Activated naive CD4-positive, alpha-beta T cell treated with Interleukin-2 at 50 U/mL for 16 hours (primary cell): ENCODE measurements at regions not wholly inside any gene's neighbourhood (a gene's known extent, or its start where the extent isn't known, plus 50 kb on each side); places are given as distances from the start of the nearest gene placed in this dataset.

Source experiments
- DNase-seq: peaks from one replicate; pipeline ENCODE4 v3.0.0-alpha.2; 2020

- DNase-seq = no peak
Observed at GRCh38 chr2:226155093-226155875, 644.3 kb downstream of the IRS1 start.

- DNase-seq = no peak
Observed at GRCh38 chr2:226154610-226155009, 645.0 kb downstream of the IRS1 start.

- DNase-seq = no peak
Observed at GRCh38 chr2:226153553-226153952, 646.1 kb downstream of the IRS1 start.

GRCh38 chr2:226151157-226151556 is 648.5 kb downstream of the IRS1 start:
- no peak for DNase-seq

- DNase-seq = no peak
Observed at GRCh38 chr2:226143091-226143490, 656.5 kb downstream of the IRS1 start.

GRCh38 chr2:226142463-226142862 is 657.2 kb downstream of the IRS1 start:
- no peak for DNase-seq

GRCh38 chr2:226140594-226140993 is 659.0 kb downstream of the IRS1 start:
- DNase-seq = no peak

GRCh38 chr2:226139759-226140158 is 659.9 kb downstream of the IRS1 start:
- no peak for DNase-seq

GRCh38 chr2:226137201-226137811 is 662.3 kb downstream of the IRS1 start:
- no peak for DNase-seq

- DNase-seq = no peak
Observed at GRCh38 chr2:226136739-226137138, 662.9 kb downstream of the IRS1 start.

GRCh38 chr2:226135861-226136548 is 663.6 kb downstream of the IRS1 start:
- no peak for DNase-seq

- DNase-seq = no peak
Observed at GRCh38 chr2:226132323-226133215, 667.1 kb downstream of the IRS1 start.

- no peak for DNase-seq
Observed at GRCh38 chr2:226131299-226131784, 668.3 kb downstream of the IRS1 start.

GRCh38 chr2:226130192-226130591 is 669.4 kb downstream of the IRS1 start:
- no peak for DNase-seq

GRCh38 chr2:226127682-226128081 is 671.9 kb downstream of the IRS1 start:
- DNase-seq = no peak

- DNase-seq = no peak
Observed at GRCh38 chr2:226126104-226126503, 673.5 kb downstream of the IRS1 start.

- DNase-seq = no peak
Observed at GRCh38 chr2:226125176-226125883, 674.3 kb downstream of the IRS1 start.

GRCh38 chr2:226124548-226125011 is 675.0 kb downstream of the IRS1 start:
- no peak for DNase-seq

- no peak for DNase-seq
Observed at GRCh38 chr2:226123300-226123699, 676.3 kb downstream of the IRS1 start.

GRCh38 chr2:226122041-226122440 is 677.6 kb downstream of the IRS1 start:
- DNase-seq = no peak

GRCh38 chr2:226121046-226121738 is 678.4 kb downstream of the IRS1 start:
- no peak for DNase-seq
